ENCODE measurements at regions not wholly inside any gene's neighbourhood (a gene's known extent, or its start where the extent isn't known, plus 50 kb on each side); places are given as distances from the start of the nearest gene placed in this dataset.

GRCh38 chr1:177435364-177435763 is 264.6 kb downstream of the BRINP2 start:
- Histone ChIP-seq H3K4me3 (no peak overlapping the region), H3K27ac (no peak overlapping the region)
- TF ChIP-seq, protein P1, sequence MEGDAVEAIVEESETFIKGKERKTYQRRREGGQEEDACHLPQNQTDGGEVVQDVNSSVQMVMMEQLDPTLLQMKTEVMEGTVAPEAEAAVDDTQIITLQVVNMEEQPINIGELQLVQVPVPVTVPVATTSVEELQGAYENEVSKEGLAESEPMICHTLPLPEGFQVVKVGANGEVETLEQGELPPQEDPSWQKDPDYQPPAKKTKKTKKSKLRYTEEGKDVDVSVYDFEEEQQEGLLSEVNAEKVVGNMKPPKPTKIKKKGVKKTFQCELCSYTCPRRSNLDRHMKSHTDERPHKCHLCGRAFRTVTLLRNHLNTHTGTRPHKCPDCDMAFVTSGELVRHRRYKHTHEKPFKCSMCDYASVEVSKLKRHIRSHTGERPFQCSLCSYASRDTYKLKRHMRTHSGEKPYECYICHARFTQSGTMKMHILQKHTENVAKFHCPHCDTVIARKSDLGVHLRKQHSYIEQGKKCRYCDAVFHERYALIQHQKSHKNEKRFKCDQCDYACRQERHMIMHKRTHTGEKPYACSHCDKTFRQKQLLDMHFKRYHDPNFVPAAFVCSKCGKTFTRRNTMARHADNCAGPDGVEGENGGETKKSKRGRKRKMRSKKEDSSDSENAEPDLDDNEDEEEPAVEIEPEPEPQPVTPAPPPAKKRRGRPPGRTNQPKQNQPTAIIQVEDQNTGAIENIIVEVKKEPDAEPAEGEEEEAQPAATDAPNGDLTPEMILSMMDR (IDR thresholded peaks at IDR 0.05): no peak
- DNase-seq (ENCODE audit: low spot score): no peak

- no peak overlapping the region for H3K27ac ChIP-seq
- no peak for DNase-seq (ENCODE audit: low spot score)
Observed at GRCh38 chr1:177432897-177433296, 262.1 kb downstream of the BRINP2 start.

GRCh38 chr1:177431123-177431522 is 260.4 kb downstream of the BRINP2 start:
- Histone ChIP-seq H3K4me3 (no peak overlapping the region), H3K27ac (no peak overlapping the region)
- no peak for DNase-seq (ENCODE audit: low spot score)
- TF ChIP-seq, protein P1 (IDR thresholded peaks at IDR 0.05): no peak

More at GRCh38 chr1:177432897-177433296, 262.1 kb downstream of the BRINP2 start:
- TF ChIP-seq, protein P1 (IDR thresholded peaks at IDR 0.05): no peak
- no peak overlapping the region for H3K4me3 ChIP-seq

DNA sequence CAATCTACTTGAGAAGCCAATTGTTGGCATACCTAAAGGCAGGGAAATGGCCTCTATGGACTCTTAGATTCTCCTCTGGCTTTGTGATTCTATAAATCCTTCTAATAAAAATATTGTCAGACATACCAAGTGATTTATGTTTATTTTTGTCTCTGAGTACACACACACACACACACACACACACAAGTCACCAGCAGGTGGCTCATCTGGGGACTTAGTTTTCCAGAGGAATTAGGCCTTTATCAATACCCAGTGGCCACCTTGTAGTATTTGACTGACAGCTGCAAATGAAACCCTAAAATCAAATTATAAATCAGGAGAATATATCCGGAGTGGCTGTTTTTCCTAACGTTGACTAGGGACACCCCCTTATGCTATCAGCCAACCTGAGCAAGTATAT is 258.5 kb downstream of the BRINP2 start:
- DNase-seq (ENCODE audit: low spot score): no peak
- no peak overlapping the region for H3K27ac ChIP-seq
- TF ChIP-seq, protein P1 (IDR thresholded peaks at IDR 0.05): no peak
- no peak overlapping the region for H3K4me3 ChIP-seq

DNA sequence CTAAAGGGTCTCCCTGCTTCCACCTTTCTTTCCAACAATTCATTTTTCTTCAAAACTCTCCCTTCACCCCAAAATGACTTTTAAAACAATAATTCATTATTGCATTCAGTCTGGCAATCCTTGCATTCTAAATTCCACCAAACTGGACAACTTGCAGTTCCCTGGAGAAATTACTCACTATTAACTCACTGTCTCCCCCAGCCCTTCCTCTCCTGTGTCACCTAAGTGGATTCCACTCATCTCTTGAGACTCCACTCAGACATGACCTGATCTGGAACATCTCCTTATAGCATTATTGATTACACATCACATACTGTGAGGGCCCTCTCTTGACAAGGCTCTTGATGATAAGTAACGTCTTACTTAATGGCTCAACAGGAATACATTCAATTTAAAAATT is 257.1 kb downstream of the BRINP2 start:
- Histone ChIP-seq H3K4me3 (no peak overlapping the region), H3K27ac (no peak overlapping the region)
- TF ChIP-seq, protein P1 (IDR thresholded peaks at IDR 0.05): no peak
- no peak for DNase-seq (ENCODE audit: low spot score)

DNA sequence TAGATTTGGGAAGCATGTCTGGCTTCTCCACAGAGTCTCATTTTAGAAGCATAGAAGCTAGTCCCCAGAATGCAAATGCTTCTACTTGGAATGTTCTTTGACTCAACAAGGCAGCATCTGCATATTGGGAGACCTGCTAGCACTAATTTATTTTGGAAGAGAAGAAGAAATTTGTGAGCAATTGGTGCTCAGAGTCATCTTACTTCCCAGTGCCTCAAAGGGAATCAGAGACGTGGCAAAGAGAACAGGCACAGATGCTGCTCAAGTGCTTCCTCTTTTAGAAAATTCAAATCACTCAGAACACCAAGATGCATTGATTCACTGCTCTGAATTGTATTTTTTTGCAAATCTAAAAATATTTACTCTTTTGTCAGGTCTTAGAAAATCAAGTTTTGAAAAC is 255.7 kb downstream of the BRINP2 start:
- H3K27ac ChIP-seq: no peak overlapping the region
- DNase-seq (ENCODE audit: low spot score): no peak
- TF ChIP-seq, protein P1 (IDR thresholded peaks at IDR 0.05): no peak
- no peak overlapping the region for H3K4me3 ChIP-seq

DNA sequence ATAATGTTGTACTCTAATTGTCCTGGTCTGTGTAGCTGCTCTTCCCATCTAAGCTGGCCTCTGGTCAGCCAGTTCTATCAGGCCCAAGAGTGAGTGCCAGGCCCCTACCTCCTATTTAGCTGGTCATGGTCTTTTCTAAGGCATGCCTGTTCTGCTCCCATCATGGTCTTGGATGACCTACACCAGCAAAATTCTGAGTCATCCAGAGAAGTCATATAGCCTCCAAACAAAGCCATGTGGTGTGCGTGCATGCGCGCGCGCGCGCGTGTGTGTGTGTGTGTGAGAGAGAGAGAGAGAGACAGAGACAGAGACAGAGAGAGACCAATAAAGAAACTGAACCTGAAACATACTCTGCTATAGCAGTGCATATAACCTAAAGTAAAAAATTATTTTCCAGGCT is 254.4 kb downstream of the BRINP2 start:
- Histone ChIP-seq H3K4me3 (no peak overlapping the region), H3K27ac (no peak overlapping the region)
- no peak for DNase-seq (ENCODE audit: low spot score)
- TF ChIP-seq, protein P1 (IDR thresholded peaks at IDR 0.05): no peak

Measured in coronary artery (tissue), 2 donors.